Memory B cell (primary cell): ENCODE measurements at regions not wholly inside any gene's neighbourhood (a gene's known extent, or its start where the extent isn't known, plus 50 kb on each side); places are given as distances from the start of the nearest gene placed in this dataset.
"Not testable (repeated sequence)": the region's sequence is repeated elsewhere in the genome, so short reads cannot be mapped to it uniquely, and the experiment has no call there.

ENCODE experiments used
- ATAC-seq: fragments of 150-1000 bp; cut with Tn5 transposase; 2 replicates; pipeline ENCODE4 v1.10.0; 2021; ENCODE audit warnings: low read depth, mild to moderate bottlenecking, moderate library complexity
- DNase-seq, 2 donors: peaks; one replicate each; pipeline ENCODE4 v3.0.0; 2022; ENCODE audit warnings: low spot score in 2 of 2
- H3K27ac Mint-ChIP-seq: one replicate; pipeline ENCODE4 v1.8.0; 2022; ENCODE audit warnings: mild to moderate bottlenecking, moderate library complexity, mixed read lengths
- H3K27me3 Mint-ChIP-seq: one replicate; pipeline ENCODE4 v1.8.0; 2022; ENCODE audit warnings: mixed read lengths
- H3K36me3 Mint-ChIP-seq: one replicate; pipeline ENCODE4 v1.8.0; 2022; ENCODE audit warnings: mild to moderate bottlenecking, mixed read lengths
- H3K4me1 Mint-ChIP-seq: one replicate; pipeline ENCODE4 v1.8.0; 2022; ENCODE audit warnings: mixed read lengths
- H3K4me3 Mint-ChIP-seq: one replicate; pipeline ENCODE4 v1.8.0; 2022; ENCODE audit warnings: mild to moderate bottlenecking, moderate library complexity, mixed read lengths
- H3K9me3 Mint-ChIP-seq: one replicate; pipeline ENCODE4 v1.8.0; 2022; ENCODE audit warnings: mixed read lengths

DNA sequence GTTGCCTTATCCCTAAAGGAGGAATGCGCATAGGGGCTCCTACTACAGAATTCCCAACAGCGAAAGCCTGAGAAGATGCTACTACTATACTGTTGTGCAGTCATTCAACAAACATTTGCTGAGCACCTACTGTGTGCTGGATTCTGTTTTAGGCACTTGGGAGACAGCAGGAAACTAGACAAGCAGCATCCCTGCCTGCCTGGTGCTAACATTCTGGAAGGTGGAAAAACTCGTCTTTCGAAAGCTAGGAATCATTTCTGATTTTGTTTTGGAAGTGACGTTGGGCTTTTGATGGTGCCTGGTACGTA is 131.5 kb upstream of the NCOR2 start:
- H3K27ac Mint-ChIP-seq = no peak overlapping the region
- H3K4me1 Mint-ChIP-seq = peaks cover 5% of the 10 kb centered on the region
- no peak for DNase-seq
- peaks cover 7% of the 10 kb centered on the region for H3K27me3 Mint-ChIP-seq
- no peak overlapping the region for H3K4me3 Mint-ChIP-seq
- peaks cover 2% of the 10 kb centered on the region for H3K36me3 Mint-ChIP-seq
- ATAC-seq = no peak
- H3K9me3 Mint-ChIP-seq = peaks cover 2% of the 10 kb centered on the region

GRCh38 chr12:124698211-124698997 is 131.0 kb upstream of the NCOR2 start:
- H3K9me3 Mint-ChIP-seq = peaks cover 2% of the 10 kb centered on the region
- H3K27ac Mint-ChIP-seq = no peak overlapping the region
- H3K27me3 Mint-ChIP-seq = peaks cover 7% of the 10 kb centered on the region
- no peak for DNase-seq
- peaks cover 5% of the 10 kb centered on the region for H3K4me1 Mint-ChIP-seq
- H3K4me3 Mint-ChIP-seq = no peak overlapping the region
- peaks cover 2% of the 10 kb centered on the region for H3K36me3 Mint-ChIP-seq
- no peak for ATAC-seq

- ATAC-seq, H3K36me3 Mint-ChIP-seq, H3K27me3 Mint-ChIP-seq, DNase-seq, H3K4me1 Mint-ChIP-seq, H3K4me3 Mint-ChIP-seq, H3K27ac Mint-ChIP-seq, H3K9me3 Mint-ChIP-seq: not testable (repeated sequence)
Observed at GRCh38 chr12:124697722-124698121, 130.3 kb upstream of the NCOR2 start.

DNA sequence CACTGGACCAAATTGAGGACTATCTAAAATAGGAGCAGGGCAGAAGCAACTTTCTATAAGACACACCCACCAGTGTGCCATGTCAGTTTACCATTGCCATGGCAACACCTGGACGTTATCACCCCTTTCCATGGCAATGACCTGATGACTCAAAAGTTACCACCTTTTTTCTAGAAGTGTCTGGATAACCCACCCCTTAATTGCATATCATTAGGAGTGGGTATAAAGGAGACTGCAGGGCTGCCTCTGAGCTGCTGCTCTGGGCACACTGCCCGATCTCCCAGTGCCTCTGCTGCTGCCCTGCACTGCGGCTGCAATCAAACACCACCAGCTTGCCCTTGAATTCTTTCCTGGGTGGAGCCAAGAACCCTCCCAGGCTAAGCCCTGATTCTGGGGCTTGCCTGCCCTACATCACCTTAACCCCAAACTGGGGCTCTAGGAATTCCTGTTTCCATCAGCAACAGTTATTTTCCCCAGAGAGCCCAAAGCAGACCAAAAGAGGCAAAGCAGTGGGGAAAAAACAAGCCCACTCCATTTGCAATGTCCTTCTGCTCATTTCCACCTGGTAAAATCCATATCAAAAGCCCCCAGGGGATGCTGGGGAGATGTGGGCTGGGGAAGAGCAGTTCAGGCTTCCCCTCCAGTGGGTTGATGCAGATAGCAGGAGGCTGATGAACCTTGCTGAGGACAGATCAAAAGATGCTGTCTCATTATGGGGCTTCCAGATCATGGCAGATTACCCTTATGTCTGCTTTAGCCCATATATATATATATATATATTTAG is 129.5 kb upstream of the NCOR2 start:
- no peaks in the 10 kb centered on the region for H3K36me3 Mint-ChIP-seq
- H3K4me3 Mint-ChIP-seq = no peak overlapping the region
- peaks cover 2% of the 10 kb centered on the region for H3K9me3 Mint-ChIP-seq
- H3K27ac Mint-ChIP-seq = no peak overlapping the region
- DNase-seq (no peak), ATAC-seq (no peak)
- peaks cover 5% of the 10 kb centered on the region for H3K4me1 Mint-ChIP-seq
- peaks cover 10% of the 10 kb centered on the region for H3K27me3 Mint-ChIP-seq

DNA sequence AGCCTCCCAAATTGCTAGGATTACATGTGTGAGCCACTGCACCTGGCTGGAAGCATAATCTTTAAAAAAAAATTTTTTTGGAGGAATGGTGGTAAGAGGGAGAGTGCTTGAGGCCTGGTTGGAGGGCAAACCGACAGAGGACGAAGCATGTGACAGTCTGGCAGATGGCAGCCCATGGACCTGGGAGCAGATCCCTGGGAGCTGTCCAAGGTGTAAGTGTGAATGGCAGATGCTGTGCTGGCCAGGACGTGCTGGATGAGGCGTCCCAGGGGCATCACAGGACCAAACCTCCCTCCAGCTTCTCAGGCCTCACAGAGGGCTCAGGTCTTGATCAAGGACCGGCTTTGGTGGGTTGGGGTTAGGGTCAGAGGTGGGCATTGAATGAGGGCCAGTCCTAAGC is 128.4 kb upstream of the NCOR2 start:
- no peak for ATAC-seq
- peaks cover 14% of the 10 kb centered on the region for H3K27me3 Mint-ChIP-seq
- no peak for DNase-seq
- no peak overlapping the region for H3K4me3 Mint-ChIP-seq
- H3K27ac Mint-ChIP-seq = no peak overlapping the region
- peaks cover 5% of the 10 kb centered on the region for H3K4me1 Mint-ChIP-seq
- peaks cover 2% of the 10 kb centered on the region for H3K9me3 Mint-ChIP-seq
- no peaks in the 10 kb centered on the region for H3K36me3 Mint-ChIP-seq

DNA sequence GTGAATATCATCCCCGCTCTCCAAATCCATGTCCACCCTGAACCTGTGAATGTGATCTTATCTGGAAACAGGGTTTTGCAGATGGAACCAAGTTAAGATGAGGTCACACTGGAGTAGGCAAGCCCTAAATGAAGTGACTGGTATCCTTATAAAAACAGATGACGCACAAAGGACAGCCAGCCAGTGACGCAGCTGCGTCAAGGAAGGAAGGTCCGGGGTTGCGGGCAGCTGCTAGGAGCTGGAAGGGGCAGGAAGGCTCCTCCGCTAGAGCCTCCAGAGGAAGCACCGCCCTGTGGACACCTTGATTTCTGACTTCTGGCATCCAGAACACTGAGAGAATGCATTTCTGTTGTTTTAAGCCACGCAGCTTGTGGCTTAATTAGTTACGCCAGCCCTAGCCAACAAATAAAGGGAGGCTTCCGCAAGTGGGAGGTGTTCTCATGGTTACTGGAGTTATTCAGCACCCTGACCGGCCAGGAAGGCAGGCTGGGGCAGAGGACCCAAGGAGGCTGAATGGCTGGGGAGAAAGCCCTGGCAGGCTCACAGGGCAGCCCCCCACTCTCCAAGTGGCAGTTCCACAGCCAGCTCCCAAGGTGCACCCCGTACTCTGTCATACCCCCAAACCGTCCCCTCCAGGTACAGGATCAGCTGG is 127.6 kb upstream of the NCOR2 start:
- Mint-ChIP-seq H3K4me3 (no peak overlapping the region), H3K27me3 (peaks cover 15% of the 10 kb centered on the region), H3K9me3 (peaks cover 2% of the 10 kb centered on the region), H3K27ac (no peak overlapping the region), H3K36me3 (no peaks in the 10 kb centered on the region), H3K4me1 (peaks cover 5% of the 10 kb centered on the region)
- DNase-seq (no peak), ATAC-seq (no peak)

DNA sequence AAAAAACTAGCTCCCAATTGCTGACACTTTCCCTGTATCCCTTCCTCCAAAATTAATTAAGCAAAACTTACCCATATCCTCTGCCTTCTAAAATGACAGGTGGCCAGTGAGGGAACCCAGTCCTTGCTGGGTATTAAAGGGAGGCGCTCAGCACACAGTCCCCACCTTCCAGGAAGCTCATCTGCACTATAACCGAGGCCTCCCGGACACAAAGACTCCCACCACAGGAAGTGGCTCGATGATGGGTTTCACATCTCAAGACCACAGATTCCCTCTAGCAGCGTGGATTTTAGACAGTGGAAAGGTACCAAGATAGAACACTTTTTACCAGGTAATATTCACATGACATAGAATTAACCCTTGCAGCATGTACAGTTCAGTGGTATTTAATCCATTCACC is 126.8 kb upstream of the NCOR2 start:
- peaks cover 2% of the 10 kb centered on the region for H3K9me3 Mint-ChIP-seq
- no peaks in the 10 kb centered on the region for H3K36me3 Mint-ChIP-seq
- peaks cover 17% of the 10 kb centered on the region for H3K27me3 Mint-ChIP-seq
- no peak overlapping the region for H3K27ac Mint-ChIP-seq
- H3K4me3 Mint-ChIP-seq = no peak overlapping the region
- ATAC-seq (no peak), DNase-seq (no peak)
- H3K4me1 Mint-ChIP-seq = peaks cover 5% of the 10 kb centered on the region

DNA sequence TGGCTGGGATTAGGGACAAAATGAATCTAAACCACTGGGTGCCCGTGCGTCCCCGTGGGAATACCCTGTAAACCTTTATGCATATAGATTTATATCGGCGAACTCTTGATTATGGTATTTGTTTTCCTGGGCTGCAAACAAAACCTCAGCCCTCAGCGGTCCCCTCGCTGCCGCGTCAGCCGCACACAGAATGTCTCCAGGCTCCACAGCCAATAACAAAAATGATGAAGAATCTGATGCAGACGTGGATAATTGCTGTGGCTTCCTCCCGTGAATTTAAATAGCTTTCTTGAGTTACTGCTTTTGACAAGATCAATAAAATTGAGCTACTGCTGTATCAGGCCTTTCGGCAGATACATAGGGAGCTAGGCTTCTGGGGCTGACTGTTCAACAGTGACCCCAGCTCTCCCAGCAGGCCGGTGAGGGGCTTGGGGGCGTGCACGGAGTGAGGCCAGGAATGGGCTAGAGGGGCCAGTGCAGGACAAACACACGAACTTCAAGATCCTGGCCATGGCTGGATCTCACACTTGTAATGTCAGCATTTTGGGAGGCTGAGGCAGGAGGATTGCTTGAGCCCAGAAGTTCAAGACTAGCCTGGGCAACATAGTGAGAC is 125.8 kb upstream of the NCOR2 start:
- peaks cover 4% of the 10 kb centered on the region for H3K36me3 Mint-ChIP-seq
- H3K27ac Mint-ChIP-seq = no peak overlapping the region
- H3K4me3 Mint-ChIP-seq = no peak overlapping the region
- H3K27me3 Mint-ChIP-seq = peaks cover 23% of the 10 kb centered on the region
- no peak for ATAC-seq
- peaks cover 11% of the 10 kb centered on the region for H3K4me1 Mint-ChIP-seq
- no peak for DNase-seq
- peaks cover 2% of the 10 kb centered on the region for H3K9me3 Mint-ChIP-seq

- no peak overlapping the region for H3K27ac Mint-ChIP-seq
- ATAC-seq = no peak
- DNase-seq = no peak
- H3K9me3 Mint-ChIP-seq = peaks cover 2% of the 10 kb centered on the region
- peaks cover 5% of the 10 kb centered on the region for H3K36me3 Mint-ChIP-seq
- no peak overlapping the region for H3K4me3 Mint-ChIP-seq
- peaks cover 25% of the 10 kb centered on the region for H3K27me3 Mint-ChIP-seq
- H3K4me1 Mint-ChIP-seq = peaks cover 13% of the 10 kb centered on the region
Observed at GRCh38 chr12:124692443-124692842, 125.0 kb upstream of the NCOR2 start.

DNA sequence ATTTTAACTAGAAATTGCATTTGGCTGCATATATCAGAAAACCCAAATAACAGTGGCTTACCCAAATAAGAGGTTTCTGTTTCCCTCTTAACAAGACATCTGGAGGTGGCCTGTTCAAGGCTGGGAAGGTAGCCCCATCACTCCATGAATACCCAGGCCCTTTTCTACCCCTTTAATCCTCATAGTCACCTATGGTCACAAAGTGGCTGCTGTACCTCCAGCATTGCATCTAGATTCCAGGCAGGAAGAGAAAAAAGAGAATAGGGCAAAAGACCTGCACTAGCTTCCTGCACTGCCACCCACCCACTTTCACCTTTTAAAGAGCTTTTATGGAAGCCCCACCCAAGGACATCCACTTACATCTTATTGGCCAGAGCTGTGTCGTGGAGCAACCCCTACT is 124.0 kb upstream of the NCOR2 start:
- peaks cover 6% of the 10 kb centered on the region for H3K36me3 Mint-ChIP-seq
- no peak overlapping the region for H3K4me3 Mint-ChIP-seq
- ATAC-seq = no peak
- H3K9me3 Mint-ChIP-seq = peaks cover 2% of the 10 kb centered on the region
- peaks cover 30% of the 10 kb centered on the region for H3K27me3 Mint-ChIP-seq
- DNase-seq = no peak
- peaks cover 15% of the 10 kb centered on the region for H3K4me1 Mint-ChIP-seq
- H3K27ac Mint-ChIP-seq = no peak overlapping the region

GRCh38 chr12:124689631-124690030 is 122.2 kb upstream of the NCOR2 start:
- H3K9me3 Mint-ChIP-seq = peaks cover 2% of the 10 kb centered on the region
- H3K27ac Mint-ChIP-seq = no peak overlapping the region
- H3K4me1 Mint-ChIP-seq = peaks cover 15% of the 10 kb centered on the region
- DNase-seq = no peak
- H3K36me3 Mint-ChIP-seq = peaks cover 6% of the 10 kb centered on the region
- peaks cover 32% of the 10 kb centered on the region for H3K27me3 Mint-ChIP-seq
- no peak overlapping the region for H3K4me3 Mint-ChIP-seq
- ATAC-seq = no peak

DNA sequence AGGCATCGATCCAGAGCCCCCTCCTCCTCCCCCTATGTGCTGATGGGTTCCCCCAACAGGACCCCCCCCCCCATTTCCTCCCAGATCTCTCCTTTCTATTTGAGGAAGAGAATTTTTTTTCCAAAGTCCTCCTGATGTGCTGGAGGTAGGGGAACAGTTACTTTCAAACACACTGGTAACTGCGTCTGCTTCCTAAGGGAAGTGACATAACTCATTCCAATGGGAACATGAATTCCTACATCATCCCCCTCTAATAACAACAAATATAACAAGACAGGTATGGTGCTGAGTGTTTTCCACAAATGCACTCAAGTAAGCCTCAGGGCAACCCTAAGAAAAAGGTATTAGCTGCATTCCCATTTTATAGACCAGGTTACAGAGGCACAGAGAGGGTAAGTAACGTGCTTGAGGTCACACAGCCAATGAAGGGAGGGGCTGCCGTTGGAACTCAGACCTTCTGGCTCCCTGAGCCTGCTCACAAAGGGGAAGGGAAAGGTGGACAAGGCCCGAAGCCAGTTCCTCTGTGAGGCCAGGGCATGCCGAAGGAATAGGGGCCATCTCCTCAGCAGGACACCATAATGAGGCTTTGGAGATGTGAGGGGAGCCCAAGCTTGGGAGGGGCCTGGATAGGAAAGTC is 121.1 kb upstream of the NCOR2 start:
- peaks cover 34% of the 10 kb centered on the region for H3K27me3 Mint-ChIP-seq
- no peak overlapping the region for H3K4me3 Mint-ChIP-seq
- DNase-seq (no peak), ATAC-seq (no peak)
- peak overlapping the region; percentile 63 for H3K27ac Mint-ChIP-seq
- peaks cover 10% of the 10 kb centered on the region for H3K4me1 Mint-ChIP-seq
- peaks cover 2% of the 10 kb centered on the region for H3K9me3 Mint-ChIP-seq
- peaks cover 6% of the 10 kb centered on the region for H3K36me3 Mint-ChIP-seq

GRCh38 chr12:124687917-124688316 is 120.5 kb upstream of the NCOR2 start:
- ATAC-seq = no peak
- no peak overlapping the region for H3K27ac Mint-ChIP-seq
- peaks cover 10% of the 10 kb centered on the region for H3K4me1 Mint-ChIP-seq

More at GRCh38 chr12:124687917-124688316, 120.5 kb upstream of the NCOR2 start:
- Mint-ChIP-seq H3K27me3 (peaks cover 35% of the 10 kb centered on the region), H3K4me3 (no peak overlapping the region), H3K36me3 (peaks cover 6% of the 10 kb centered on the region), H3K9me3 (peaks cover 2% of the 10 kb centered on the region)
- no peak for DNase-seq
